K562 (cell line): ENCODE measurements at regions not wholly inside any gene's neighbourhood (a gene's known extent, or its start where the extent isn't known, plus 50 kb on each side); places are given as distances from the start of the nearest gene placed in this dataset.

ENCODE experiments used
- ATAC-seq: fragments of 200-7000 bp; cut with Tn5 transposase; 3 replicates; pipeline ENCODE4 v1.9.1; 2020; ENCODE audit warnings: moderate library complexity
- BruUV-seq: library from RNA; stranded (reverse); fragments of 400-500 nt; replicated peaks from 2 replicates; lab custom pipeline; 2021; lab: Mats Ljungman, UMichigan
- CTCF ChIA-PET: fragments of 300-600 bp; formaldehyde crosslinking; extraction: SDS; loops from one replicate; lab custom pipeline; 2021; ENCODE audit warnings: low intra/inter-chr PET ratio; lab: Yijun Ruan, JAX
- POLR2A ChIA-PET: fragments of 300-600, 350-650 bp; sonication (Branson Sonifier 250); formaldehyde crosslinking; extraction: SDS; loops from one replicate; lab custom pipeline; 2021; ENCODE audit warnings: antibody characterized with exemption, inconsistent platforms; lab: Yijun Ruan, JAX
- DNase-seq, 4 experiments: peaks; one replicate each; pipeline versions ENCODE4 v3.0.0 to v3.0.0-alpha.2; 2011 to 2018; ENCODE audit warnings: low spot score in 3 of 4, mixed read lengths in 3 of 4; ENCODE audit errors: extremely low read depth in 1 of 4
- FAIRE-seq: peaks from 2 replicates; lab custom pipeline; 2011; peaks lifted over from hg19 to GRCh38; lab: Jason Lieb, UNC
- H2AFZ ChIP-seq: 2 replicates; pipeline ENCODE4 v1.6.0; 2011; ENCODE audit warnings: low read depth, low read length, control low read depth, inconsistent platforms
- H3K27ac ChIP-seq: fragments of 200-600 bp; 3 replicates; pipeline ENCODE4 v1.8.0; 2011; ENCODE audit warnings: low read depth, mild to moderate bottlenecking, control low read depth, inconsistent platforms, low read length, moderate library complexity, mixed read lengths; ENCODE audit errors: extremely low read depth
- H3K27me3 ChIP-seq, 2 experiments: fragments of 300-600 bp in 1 of 2; 2 replicates in 1 of 2; 3 replicates in 1 of 2; pipeline versions ENCODE4 v1.6.0 to v1.8.0; 2011; ENCODE audit warnings: inconsistent platforms in 2 of 2, low read length in 2 of 2, mild to moderate bottlenecking in 1 of 2, mixed read lengths in 1 of 2, moderate library complexity in 1 of 2; ENCODE audit not compliant: control insufficient read depth in 2 of 2, insufficient read depth in 2 of 2
- H3K36me3 ChIP-seq: fragments of 300-600 bp; 3 replicates; pipeline ENCODE4 v1.8.0; 2011; ENCODE audit warnings: mild to moderate bottlenecking, low read length, inconsistent platforms; ENCODE audit not compliant: control insufficient read depth, insufficient read depth
- H3K4me1 ChIP-seq, 2 experiments: fragments of 200-600 bp in 1 of 2; replicated peaks in 1 of 2; 2 replicates in 1 of 2; 3 replicates in 1 of 2; pipeline versions ENCODE4 v1.5.1 to v1.8.0; 2011; ENCODE audit warnings: inconsistent platforms in 2 of 2, low read length in 2 of 2, mild to moderate bottlenecking in 1 of 2, mixed read lengths in 1 of 2, moderate library complexity in 1 of 2; ENCODE audit not compliant: control insufficient read depth in 2 of 2, insufficient read depth in 2 of 2
- H3K4me2 ChIP-seq: 2 replicates; pipeline ENCODE4 v1.6.1; 2011; ENCODE audit warnings: low read length, control low read depth, inconsistent platforms, mixed read lengths; ENCODE audit not compliant: insufficient read depth
- H3K4me3 ChIP-seq: fragments of 200-600 bp; sonication (generic), shearing (Covaris generic); 2 replicates; pipeline ENCODE4 v1.5.1; 2016; ENCODE audit warnings: control low read depth, inconsistent platforms
- H3K79me2 ChIP-seq: fragments of 200-600 bp; 3 replicates; pipeline ENCODE4 v1.8.0; 2011; ENCODE audit warnings: low read length, inconsistent platforms; ENCODE audit not compliant: control insufficient read depth, insufficient read depth
- H3K9ac ChIP-seq, 2 experiments: 2 replicates each; pipeline versions ENCODE4 v1.6.0 to v1.6.1; 2011; ENCODE audit warnings: low read depth in 2 of 2, low read length in 2 of 2, control low read depth in 1 of 2, inconsistent platforms in 1 of 2, mild to moderate bottlenecking in 1 of 2, mixed read lengths in 1 of 2; ENCODE audit not compliant: insufficient read depth in 1 of 2
- H3K9me1 ChIP-seq: one replicate; pipeline ENCODE4 v1.6.0; 2011; ENCODE audit warnings: inconsistent platforms, mild to moderate bottlenecking, low read length, moderate library complexity; ENCODE audit not compliant: control insufficient read depth, insufficient read depth
- H3K9me3 ChIP-seq: replicated peaks from 2 replicates; pipeline ENCODE4 v1.5.1; 2011; ENCODE audit warnings: low read depth, low read length, inconsistent platforms; ENCODE audit not compliant: control insufficient read depth, insufficient read depth
- H4K20me1 ChIP-seq: replicated peaks from 2 replicates; pipeline ENCODE4 v1.6.1; 2011; ENCODE audit warnings: low read length, inconsistent platforms, mixed read lengths; ENCODE audit not compliant: control insufficient read depth, insufficient read depth
- CREB5 ChIP-seq: fragments of 250-450 bp; sonication (Bioruptor Pico); IDR thresholded peaks from 2 replicates; pipeline ENCODE4 v1.5.0; 2020; ENCODE audit warnings: mild to moderate bottlenecking
- CTBP1 ChIP-seq: fragments of 450-650 bp; IDR thresholded peaks from 2 replicates; pipeline ENCODE4 v1.6.1; 2016; ENCODE audit warnings: borderline replicate concordance
- EWSR1 ChIP-seq: fragments of 450-650 bp; IDR thresholded peaks from 2 replicates; pipeline ENCODE4 v1.6.1; 2018; ENCODE audit warnings: borderline replicate concordance, mild to moderate bottlenecking, low read depth, moderate library complexity; ENCODE audit not compliant: partially characterized antibody
- FOXJ2 ChIP-seq: fragments of 200-800 bp; sonication (Bioruptor generic); IDR thresholded peaks from 2 replicates; pipeline ENCODE4 v1.6.1; 2016; ENCODE audit warnings: missing genetic modification characterization, missing compliant biosample characterization
- FOXP1 ChIP-seq: sonication (generic); formaldehyde crosslinking; IDR thresholded peaks from 2 replicates; pipeline ENCODE4 v1.8.0; 2022; ENCODE audit warnings: mild to moderate bottlenecking, missing genetic modification reagents
- HDAC8 ChIP-seq: fragments of 450-650 bp; IDR thresholded peaks from 2 replicates; pipeline ENCODE4 v1.6.1; 2016; ENCODE audit warnings: mild to moderate bottlenecking, missing genetic modification characterization, moderate library complexity, missing compliant biosample characterization
- KAT2B ChIP-seq: IDR thresholded peaks from one replicate; pipeline ENCODE4 v1.6.1; 2012; ENCODE audit warnings: low read depth, mild to moderate bottlenecking, control low read depth, inconsistent platforms, low read length, moderate library complexity
- RBBP5 ChIP-seq: fragments of 200-600 bp; sonication (generic); IDR thresholded peaks from 2 replicates; pipeline ENCODE4 v1.6.1; 2012; ENCODE audit warnings: borderline replicate concordance, mild to moderate bottlenecking, low read length, control low read depth, inconsistent platforms; ENCODE audit not compliant: insufficient read depth, poor library complexity, severe bottlenecking
- TEAD1 ChIP-seq, 2 experiments: fragments of 450-650 bp in 1 of 2; sonication (generic) in 1 of 2; formaldehyde crosslinking; IDR thresholded peaks; 2 replicates each; pipeline versions ENCODE4 v1.4.0 to v1.8.0; 2020 to 2022; ENCODE audit warnings: mild to moderate bottlenecking in 2 of 2, missing genetic modification reagents in 1 of 2
- THRAP3 ChIP-seq: fragments of 450-650 bp; IDR thresholded peaks from 2 replicates; pipeline ENCODE4 v1.6.1; 2016; ENCODE audit warnings: mild to moderate bottlenecking, inconsistent platforms, borderline replicate concordance
- TOE1 ChIP-seq, 2 experiments: fragments of 450-650 bp in 1 of 2; sonication (generic) in 1 of 2; formaldehyde crosslinking in 1 of 2; IDR thresholded peaks; 2 replicates each; pipeline versions ENCODE4 v1.7.1 to v1.8.0; 2016 to 2022; ENCODE audit warnings: borderline replicate concordance in 2 of 2, mild to moderate bottlenecking in 2 of 2, antibody characterized with exemption in 1 of 2, inconsistent platforms in 1 of 2, low read depth in 1 of 2, missing genetic modification reagents in 1 of 2, moderate library complexity in 1 of 2
- ZC3H8 ChIP-seq: fragments of 450-650 bp; IDR thresholded peaks from 2 replicates; pipeline ENCODE4 v1.6.1; 2017
- ZKSCAN3 ChIP-seq: fragments of 250-450 bp; sonication (Bioruptor Pico); IDR thresholded peaks from 2 replicates; pipeline ENCODE4 v1.4.0; 2020
- WGBS: fragments of 100-300 bp; shearing (Covaris generic); methylation state at CpG from one replicate; pipeline ENCODE4 v1.1.6; 2016; ENCODE audit warnings: low coverage, mixed read lengths; ENCODE audit not compliant: insufficient coverage; ENCODE audit errors: missing lambda C conversion rate; 5-methylcytosine and 5-hydroxymethylcytosine counted together
- in situ Hi-C: fragments of 300-500 bp; cut with MboI; formaldehyde crosslinking; loops from 4 replicates; pipeline ENCODE4 v1.15.0; 2018; ENCODE audit warnings: inconsistent platforms, mixed read lengths
- intact Hi-C: fragments of 100-400 bp; cut with micrococcal nuclease; formaldehyde crosslinking; loops from 2 replicates; pipeline ENCODE4 v1.14.2; 2022

GRCh38 chr1:199221371-199222150 lies 582.7 kb downstream of the PTPRC start (continued):
- TF ChIP-seq KAT2B (no peak), HDAC8 (no peak), ZKSCAN3 (CRISPR knock-in tag) (no peak), TOE1 (IDR thresholded peaks at IDR 0.05; ENCODE audit: borderline replicate concordance) (no peak), TOE1 (CRISPR knock-in tag; IDR thresholded peaks at IDR 0.05; ENCODE audit: borderline replicate concordance, low read depth) (no peak), FOXP1 (CRISPR knock-in tag) (no peak), CREB5 (CRISPR knock-in tag) (no peak), RBBP5 (no peak)

DNA sequence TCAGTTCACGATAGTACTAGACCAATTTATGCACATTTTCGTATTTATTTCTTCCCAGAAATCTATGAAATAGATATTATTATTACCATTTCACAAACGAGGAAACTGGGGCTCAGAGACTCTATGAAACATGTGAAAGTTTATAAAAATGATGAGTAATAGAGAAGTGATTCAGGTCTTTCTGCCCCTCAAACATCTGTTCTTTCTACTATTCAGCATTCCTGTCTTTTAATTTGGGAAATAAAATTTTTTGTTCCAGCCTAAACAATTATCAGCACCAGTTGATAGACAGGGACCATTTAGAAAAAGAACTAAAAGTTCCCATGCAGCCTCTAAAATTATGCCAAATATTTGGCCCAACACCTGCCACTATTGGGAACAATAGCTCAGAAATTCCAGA lies 585.1 kb downstream of the PTPRC start:
- intact Hi-C loops, result no loop called here
- Histone ChIP-seq H3K9me1 (no peaks in the 10 kb centered on the region), H3K9me3 (no peaks in the 10 kb centered on the region; the same call in 1 of the 2 replicates), H3K4me3 (no peak overlapping the region), H3K79me2 (no peaks in the 10 kb centered on the region), H3K27ac (no peak overlapping the region), H2AFZ (no peak overlapping the region), H3K4me1 (no peaks in the 10 kb centered on the region), H3K4me2 (no peak overlapping the region), H3K27me3 (no peaks in the 10 kb centered on the region), H3K36me3 (no peaks in the 10 kb centered on the region), H3K9ac (no peak overlapping the region), H4K20me1 (no peaks in the 10 kb centered on the region)
- in situ Hi-C loops, result no loop called here
- 0% methylated on average over 3 of the region's 3 CpGs for WGBS
- no peak for FAIRE-seq
- ChIA-PET CTCF (no interaction called here), POLR2A (no interaction called here)
- ATAC-seq, result no peak
- no peak for DNase-seq
- no TSS peak for BruUV-seq
- TF ChIP-seq TEAD1 (CRISPR knock-in tag; IDR thresholded peaks at IDR 0.05) (no peak), ZC3H8 (no peak), EWSR1 (no peak), THRAP3 (no peak), FOXJ2 (tag) (no peak), CTBP1 (no peak)
